ENCODE measurements at regions not wholly inside any gene's neighbourhood (a gene's known extent, or its start where the extent isn't known, plus 50 kb on each side); places are given as distances from the start of the nearest gene placed in this dataset.

GRCh38 chr7:33813331-33813730 is 92.0 kb upstream of the BMPER start:
- no peak for DNase-seq (ENCODE audit: low read depth in 2 of 2)

DNA sequence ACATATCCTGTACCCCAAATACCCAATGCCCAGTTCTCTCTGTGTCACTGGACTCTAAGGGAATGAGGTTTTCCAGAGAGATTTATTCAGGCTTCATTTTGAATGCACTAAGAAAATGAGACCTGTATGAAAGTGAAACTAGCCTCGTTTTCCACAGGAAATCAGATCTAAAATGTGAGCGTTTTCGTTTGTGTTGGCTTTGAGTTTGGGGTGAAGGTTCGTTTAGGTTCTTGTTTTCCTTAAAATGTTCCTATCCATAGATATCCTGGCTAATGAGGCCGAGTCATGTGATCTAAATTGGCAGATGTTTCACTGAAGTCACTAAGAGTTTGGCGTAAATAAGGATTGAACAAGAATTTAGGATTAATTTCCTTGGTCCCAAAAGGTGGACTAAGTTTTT is 90.9 kb upstream of the BMPER start:
- DNase-seq (ENCODE audit: low read depth in 2 of 2), result no peak

DNA sequence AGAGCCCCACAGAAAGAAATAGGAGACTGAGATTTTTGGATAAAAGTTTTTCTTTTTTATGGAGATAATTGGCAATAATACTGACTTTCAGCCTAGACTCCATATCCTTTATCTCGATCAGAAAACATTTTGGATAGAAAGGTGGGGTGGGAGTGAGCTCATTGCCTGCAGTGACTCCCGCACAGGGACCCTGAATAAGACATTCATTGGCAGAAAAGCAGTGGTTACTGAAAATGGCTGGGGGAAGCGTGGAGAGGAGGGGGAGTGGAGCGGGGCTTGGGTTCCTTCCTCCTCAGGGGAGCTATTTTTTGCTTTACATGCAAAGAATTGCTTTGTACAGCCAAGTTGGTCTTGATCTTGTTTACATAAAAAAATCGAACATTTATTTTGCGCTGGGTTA is 90.4 kb upstream of the BMPER start:
- no peak for DNase-seq (ENCODE audit: low read depth in 2 of 2)

- DNase-seq (ENCODE audit: low read depth in 2 of 2), result no peak
Observed at GRCh38 chr7:33815336-33815735, 90.0 kb upstream of the BMPER start.

- DNase-seq (ENCODE audit: low read depth in 2 of 2), result no peak
Observed at GRCh38 chr7:33816106-33816505, 89.2 kb upstream of the BMPER start.

DNA sequence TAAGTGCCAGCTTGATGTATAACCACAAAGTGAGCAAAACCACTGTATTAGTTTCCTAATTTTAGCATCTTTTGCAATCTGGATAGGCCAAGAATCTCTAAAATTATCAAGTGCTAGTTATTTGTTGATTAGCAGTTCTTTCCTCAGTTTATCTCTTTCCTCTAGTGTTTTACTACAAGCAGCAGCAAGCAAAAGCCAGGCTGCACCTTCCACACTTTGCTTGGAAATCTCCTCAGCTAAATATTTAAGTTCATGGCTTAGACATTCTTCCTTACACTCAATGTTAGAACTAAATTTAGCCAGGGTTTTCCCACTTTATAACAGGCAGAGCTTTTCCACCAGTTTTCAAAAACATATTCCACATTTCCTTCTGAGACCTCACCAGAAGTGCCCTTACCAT is 85.7 kb upstream of the BMPER start:
- no peak for DNase-seq (ENCODE audit: low read depth in 2 of 2)

GRCh38 chr7:33820206-33820605 is 85.1 kb upstream of the BMPER start:
- no peak for DNase-seq (ENCODE audit: low read depth in 2 of 2)

- no peak for DNase-seq (ENCODE audit: low read depth in 2 of 2)
Observed at GRCh38 chr7:33821970-33822369, 83.4 kb upstream of the BMPER start.

DNA sequence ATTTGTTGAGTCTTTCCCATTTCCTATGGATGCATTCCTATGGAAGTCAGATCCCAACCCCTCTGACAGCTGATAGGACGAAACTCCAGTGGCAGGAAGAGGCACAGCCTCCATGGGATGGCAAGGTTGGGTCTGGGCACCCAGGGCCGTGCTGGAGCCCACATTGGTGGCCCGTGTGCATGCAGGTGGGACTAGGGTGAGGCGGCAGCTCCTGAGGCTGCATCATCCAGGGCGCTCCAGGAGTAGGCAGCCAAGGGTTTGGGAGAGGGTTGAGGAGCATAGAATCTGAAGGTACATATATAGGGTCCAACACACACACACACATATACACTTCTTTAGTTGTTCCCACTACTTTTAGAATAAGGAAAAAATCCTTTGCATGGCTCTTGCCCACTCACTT is 81.4 kb upstream of the BMPER start:
- no peak for DNase-seq (ENCODE audit: low read depth in 2 of 2)

DNA sequence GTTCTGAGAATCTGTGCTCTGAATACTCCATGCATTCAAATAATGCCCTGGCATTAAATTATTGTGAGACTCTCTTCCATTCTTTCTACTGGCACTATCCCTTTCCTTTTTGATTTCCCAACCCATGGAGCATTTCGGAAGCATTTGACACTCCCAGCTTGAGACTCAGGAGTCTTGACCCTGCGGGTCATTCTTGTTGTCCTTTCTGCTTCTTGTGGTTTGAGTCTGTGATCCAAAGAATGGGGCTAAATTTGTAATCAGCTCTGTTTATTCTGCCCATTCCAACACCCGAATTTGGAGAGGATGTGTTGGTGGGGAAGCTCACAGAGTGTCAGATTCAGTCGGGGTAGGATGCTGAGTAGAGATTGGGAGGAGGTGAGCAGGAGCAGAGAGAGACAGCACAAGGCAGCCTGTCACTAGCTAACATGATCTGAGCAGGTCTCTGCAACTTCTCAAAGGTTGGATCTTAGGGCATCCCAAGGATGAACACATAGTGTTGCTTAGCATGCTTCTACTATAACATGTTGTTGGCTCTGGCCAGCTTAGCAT is 80.4 kb upstream of the BMPER start:
- DNase-seq (ENCODE audit: low read depth in 2 of 2), result no peak

DNA sequence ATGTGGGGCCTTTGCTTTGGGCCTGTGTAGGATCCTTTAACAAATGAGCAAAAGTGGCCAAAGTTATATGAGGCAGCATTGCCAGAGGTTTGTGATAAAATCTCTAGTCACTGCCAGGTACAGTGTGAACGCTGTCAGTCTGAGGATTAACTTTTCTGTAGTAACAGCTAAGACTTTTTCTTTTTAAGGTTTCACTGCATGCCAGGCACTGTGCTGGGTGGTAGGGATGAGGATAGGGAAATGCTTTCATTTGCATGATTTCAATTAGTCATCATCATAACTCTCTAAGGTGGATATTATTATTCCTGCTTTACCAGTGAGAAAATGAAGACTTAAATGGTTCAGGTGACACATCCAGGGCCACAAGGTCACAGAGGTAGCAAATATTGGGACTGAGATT is 79.7 kb upstream of the BMPER start:
- DNase-seq (ENCODE audit: low read depth in 2 of 2), result no peak

GRCh38 chr7:33829536-33829935 is 75.8 kb upstream of the BMPER start:
- no peak for DNase-seq (ENCODE audit: low read depth in 2 of 2)

- no peak for DNase-seq (ENCODE audit: low read depth in 2 of 2)
Observed at GRCh38 chr7:33831389-33832141, 73.8 kb upstream of the BMPER start.

DNA sequence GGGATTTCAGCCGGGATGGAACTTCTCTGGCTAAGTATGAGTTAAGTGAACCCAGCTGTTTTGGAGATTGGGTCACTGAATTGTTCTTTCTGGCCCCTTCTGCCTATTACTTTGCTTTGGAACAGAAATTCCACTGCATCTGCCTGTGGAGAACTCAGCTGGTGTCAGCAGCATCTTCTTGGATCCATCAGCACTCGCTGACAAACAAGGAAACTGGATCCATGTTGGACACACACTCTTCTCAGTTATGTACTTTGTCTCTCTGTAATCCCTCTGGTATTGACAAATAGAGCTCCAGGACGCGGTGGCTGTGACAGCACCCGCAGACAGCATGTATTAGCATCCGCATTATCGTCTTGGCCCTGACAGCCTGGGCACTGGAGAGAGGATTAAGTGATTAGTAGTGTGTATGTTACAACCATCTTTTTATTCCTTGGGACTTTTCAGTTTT is 73.0 kb upstream of the BMPER start:
- DNase-seq (ENCODE audit: low read depth in 2 of 2), result no peak

- DNase-seq (ENCODE audit: low read depth in 2 of 2), result no peak
Observed at GRCh38 chr7:33836797-33837355, 68.5 kb upstream of the BMPER start.

DNA sequence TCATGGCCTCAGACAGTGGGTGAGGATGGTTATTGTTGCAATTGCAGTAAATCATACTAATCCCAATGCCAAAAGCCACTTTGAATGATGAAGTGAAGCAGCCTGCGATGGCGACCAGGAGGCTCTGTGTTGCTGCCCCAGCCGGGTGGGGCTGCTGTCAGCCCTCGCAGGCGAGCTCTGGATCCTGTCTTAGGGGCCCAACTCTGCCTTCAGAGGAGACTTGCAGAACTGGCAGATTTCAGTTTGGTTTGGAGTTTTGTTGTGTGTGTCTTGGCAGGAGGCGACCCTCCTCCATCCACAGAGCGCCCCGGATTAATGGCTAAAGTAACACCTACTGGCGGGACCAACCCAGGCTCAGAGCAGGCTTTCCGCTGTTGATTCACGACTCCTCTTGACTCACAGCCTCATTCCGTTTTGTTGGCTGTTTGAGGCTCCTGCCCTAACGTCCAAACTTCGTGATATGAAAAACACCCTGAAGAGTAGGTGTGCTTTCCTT is 67.9 kb upstream of the BMPER start:
- DNase-seq (ENCODE audit: low read depth in 2 of 2), result no peak

- DNase-seq (ENCODE audit: low read depth in 2 of 2), result no peak
Observed at GRCh38 chr7:33841031-33841430, 64.3 kb upstream of the BMPER start.

- DNase-seq (ENCODE audit: low read depth in 2 of 2), result no peak
Observed at GRCh38 chr7:33841705-33842129, 63.6 kb upstream of the BMPER start.

GRCh38 chr7:33842150-33842549 is 63.2 kb upstream of the BMPER start:
- no peak for DNase-seq (ENCODE audit: low read depth in 2 of 2)

- no peak for DNase-seq (ENCODE audit: low read depth in 2 of 2)
Observed at GRCh38 chr7:33845991-33846509, 59.3 kb upstream of the BMPER start.

GRCh38 chr7:33849004-33849403 is 56.3 kb upstream of the BMPER start:
- no peak for DNase-seq (ENCODE audit: low read depth in 2 of 2)

DNA sequence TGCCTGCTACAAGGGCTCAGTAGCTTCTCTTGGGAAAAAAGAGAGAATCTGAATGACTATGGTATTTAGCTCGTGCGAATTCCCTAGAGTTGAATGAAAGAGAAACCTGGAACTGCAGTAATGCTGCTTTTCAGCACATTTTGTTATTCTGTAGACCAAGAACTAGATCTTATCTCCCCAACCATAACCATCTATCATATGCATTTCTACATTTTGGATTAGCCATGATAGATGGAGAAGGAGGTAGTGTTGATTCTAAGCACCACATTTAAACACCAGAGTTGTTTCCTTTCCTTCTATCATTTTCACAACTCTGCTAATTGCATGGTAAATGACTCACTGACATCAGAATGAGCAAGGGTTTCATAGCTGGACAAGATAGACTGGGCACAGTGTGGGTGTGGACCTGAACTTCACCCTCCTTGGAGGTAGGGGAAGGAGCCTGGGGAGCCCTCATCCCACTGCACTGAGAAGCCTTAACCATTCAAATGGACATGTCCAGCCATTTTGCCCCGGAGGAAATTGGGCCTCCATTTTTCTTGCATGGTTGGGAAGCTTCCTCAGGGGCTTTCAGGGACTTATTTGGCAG is 55.3 kb upstream of the BMPER start:
- DNase-seq (ENCODE audit: low read depth in 2 of 2), result no peak

DNA sequence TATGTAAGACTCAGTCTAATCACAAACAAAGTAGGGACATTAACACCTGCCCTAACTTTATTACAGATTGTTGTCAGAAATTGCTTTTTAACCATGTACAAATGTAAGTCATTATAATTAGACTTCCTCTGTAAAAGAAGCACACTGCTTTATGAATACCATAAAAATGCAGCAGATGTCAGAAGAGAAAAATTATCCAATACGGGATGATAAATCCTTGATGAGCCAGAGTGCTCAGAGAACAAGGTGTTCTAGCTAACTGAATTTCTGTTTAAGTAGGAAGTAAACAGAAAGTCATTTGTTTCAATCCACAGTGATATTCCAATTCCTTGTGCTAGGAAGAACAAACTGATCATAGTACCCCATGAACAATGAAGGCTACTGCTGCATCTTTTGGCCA is 54.6 kb upstream of the BMPER start:
- DNase-seq (ENCODE audit: low read depth in 2 of 2), result no peak

All from stimulated activated CD8-positive, alpha-beta memory T cell treated with anti-CD3 and anti-CD28 coated beads, Interleukin-2, amount 100 ng/mL, for 1 hour (primary cell).